H9 (cell line): ENCODE measurements at regions not wholly inside any gene's neighbourhood (a gene's known extent, or its start where the extent isn't known, plus 50 kb on each side); places are given as distances from the start of the nearest gene placed in this dataset.

ENCODE experiments used
- DNase-seq: peaks from one replicate; pipeline ENCODE4 v3.0.0-alpha.2; 2017
- H2AFZ ChIP-seq: one replicate; pipeline ENCODE4 v1.6.1; 2013; ENCODE audit warnings: mild to moderate bottlenecking, low read length, control low read depth, moderate library complexity
- H2AK5ac ChIP-seq: 2 replicates; pipeline ENCODE4 v1.6.1; 2013; ENCODE audit warnings: low read length, control low read depth, mixed read lengths; ENCODE audit not compliant: insufficient read length
- H2BK120ac ChIP-seq: one replicate; pipeline ENCODE4 v1.6.1; 2013; ENCODE audit warnings: low read depth, mild to moderate bottlenecking, low read length, control low read depth, inconsistent platforms; ENCODE audit not compliant: poor library complexity, severe bottlenecking
- H2BK12ac ChIP-seq: 2 replicates; pipeline ENCODE4 v1.6.1; 2013; ENCODE audit warnings: low read length, control low read depth, mixed read lengths, low read depth; ENCODE audit not compliant: insufficient read length
- H2BK15ac ChIP-seq: 2 replicates; pipeline ENCODE4 v1.6.1; 2013; ENCODE audit warnings: low read depth, low read length, control low read depth
- H2BK20ac ChIP-seq: one replicate; pipeline ENCODE4 v1.6.1; 2013; ENCODE audit warnings: low read depth, mild to moderate bottlenecking, low read length, control low read depth, inconsistent platforms; ENCODE audit not compliant: poor library complexity, severe bottlenecking
- H2BK5ac ChIP-seq: 2 replicates; pipeline ENCODE4 v1.6.1; 2013; ENCODE audit warnings: low read length, control low read depth, mixed read lengths; ENCODE audit not compliant: insufficient read length
- H3K14ac ChIP-seq: 2 replicates; pipeline ENCODE4 v1.6.1; 2013; ENCODE audit warnings: low read length, control low read depth; ENCODE audit not compliant: insufficient read depth
- H3K18ac ChIP-seq: 2 replicates; pipeline ENCODE4 v1.6.1; 2013; ENCODE audit warnings: low read depth, mild to moderate bottlenecking, mixed read lengths, low read length, control low read depth; ENCODE audit not compliant: insufficient read length
- H3K23ac ChIP-seq: 2 replicates; pipeline ENCODE4 v1.6.1; 2013; ENCODE audit warnings: low read length, control low read depth, mixed read lengths, low read depth; ENCODE audit not compliant: insufficient read length
- H3K23me2 ChIP-seq: 2 replicates; pipeline ENCODE4 v1.6.1; 2013; ENCODE audit warnings: low read depth, mild to moderate bottlenecking, mixed read lengths, low read length, control low read depth; ENCODE audit not compliant: insufficient read length, poor library complexity, severe bottlenecking
- H3K27ac ChIP-seq: 2 replicates; pipeline ENCODE4 v1.5.1; 2013; ENCODE audit warnings: low read length, control low read depth, mixed read lengths, low read depth; ENCODE audit not compliant: insufficient read length
- H3K27me3 ChIP-seq: 2 replicates; pipeline ENCODE4 v1.6.1; 2013; ENCODE audit warnings: low read length, control low read depth, inconsistent platforms; ENCODE audit not compliant: insufficient read depth
- H3K4ac ChIP-seq: 2 replicates; pipeline ENCODE4 v1.6.1; 2013; ENCODE audit warnings: low read depth, mild to moderate bottlenecking, control low read depth, inconsistent platforms, low read length, moderate library complexity
- H3K4me1 ChIP-seq: 2 replicates; pipeline ENCODE4 v1.6.1; 2013; ENCODE audit warnings: low read length, control low read depth, inconsistent platforms; ENCODE audit not compliant: insufficient read depth
- H3K4me2 ChIP-seq: 2 replicates; pipeline ENCODE4 v1.6.1; 2013; ENCODE audit warnings: low read length, control low read depth, mixed read lengths; ENCODE audit not compliant: insufficient read length, insufficient read depth
- H3K56ac ChIP-seq: 2 replicates; pipeline ENCODE4 v1.6.1; 2013; ENCODE audit warnings: low read depth, mild to moderate bottlenecking, mixed read lengths, low read length, control low read depth; ENCODE audit not compliant: insufficient read length
- H3K79me1 ChIP-seq: 2 replicates; pipeline ENCODE4 v1.6.1; 2013; ENCODE audit warnings: low read depth, mild to moderate bottlenecking, moderate library complexity, low read length, control low read depth, inconsistent platforms; ENCODE audit not compliant: insufficient read depth, poor library complexity, severe bottlenecking
- H3K79me2 ChIP-seq: 2 replicates; pipeline ENCODE4 v1.6.1; 2013; ENCODE audit warnings: low read length, control low read depth, inconsistent platforms; ENCODE audit not compliant: insufficient read depth
- H3K9ac ChIP-seq: 2 replicates; pipeline ENCODE4 v1.6.1; 2013; ENCODE audit warnings: low read length, control low read depth, mixed read lengths; ENCODE audit not compliant: insufficient read length; ENCODE audit errors: extremely low read depth
- H3K9me3 ChIP-seq: one replicate; pipeline ENCODE4 v1.6.1; 2013; ENCODE audit warnings: low read depth, low read length, inconsistent platforms; ENCODE audit not compliant: control insufficient read depth
- H3T11ph ChIP-seq: one replicate; pipeline ENCODE4 v1.6.1; 2013; ENCODE audit warnings: mild to moderate bottlenecking, low read length, control low read depth, inconsistent platforms
- H4K20me1 ChIP-seq: one replicate; pipeline ENCODE4 v1.6.1; 2013; ENCODE audit not compliant: control insufficient read depth, insufficient read length, insufficient read depth
- H4K5ac ChIP-seq: 2 replicates; pipeline ENCODE4 v1.6.1; 2013; ENCODE audit warnings: low read depth, mild to moderate bottlenecking, mixed read lengths, low read length, control low read depth; ENCODE audit not compliant: insufficient read length
- H4K8ac ChIP-seq: replicated peaks from 2 replicates; pipeline ENCODE4 v1.6.1; 2013; ENCODE audit warnings: low read length, control low read depth, mixed read lengths, low read depth; ENCODE audit not compliant: insufficient read length
- H4K91ac ChIP-seq: 2 replicates; pipeline ENCODE4 v1.6.1; 2013; ENCODE audit warnings: low read depth, mild to moderate bottlenecking, moderate library complexity, mixed read lengths, low read length, control low read depth; ENCODE audit not compliant: insufficient read length
- H3K27ac Mint-ChIP-seq, 3 experiments: 2 replicates in 2 of 3; 3 replicates in 1 of 3; pipeline ENCODE4 v1.8.0; 2020 to 2021; ENCODE audit warnings: mixed read lengths in 3 of 3, mild to moderate bottlenecking in 1 of 3, moderate library complexity in 1 of 3
- H3K27me3 Mint-ChIP-seq: 2 replicates; pipeline ENCODE4 v1.8.0; 2021; ENCODE audit warnings: low read depth, mild to moderate bottlenecking, moderate library complexity, mixed read lengths
- H3K36me3 Mint-ChIP-seq, 3 experiments: 2 replicates in 2 of 3; 3 replicates in 1 of 3; pipeline ENCODE4 v1.8.0; 2020 to 2021; ENCODE audit warnings: low read depth in 3 of 3, mixed read lengths in 3 of 3; ENCODE audit not compliant: insufficient read depth in 1 of 3
- H3K4me1 Mint-ChIP-seq, 2 experiments: 2 replicates each; pipeline ENCODE4 v1.8.0; 2020; ENCODE audit warnings: mixed read lengths in 2 of 2
- H3K4me3 Mint-ChIP-seq, 2 experiments: 2 replicates in 1 of 2; 3 replicates in 1 of 2; pipeline ENCODE4 v1.8.0; 2020 to 2021; ENCODE audit warnings: mild to moderate bottlenecking in 2 of 2, mixed read lengths in 2 of 2, moderate library complexity in 1 of 2
- H3K9me3 Mint-ChIP-seq, 2 experiments: 2 replicates in 1 of 2; 3 replicates in 1 of 2; pipeline ENCODE4 v1.8.0; 2020; ENCODE audit warnings: mild to moderate bottlenecking in 2 of 2, mixed read lengths in 2 of 2, moderate library complexity in 1 of 2
- CTCF ChIP-seq: fragments of 200-600 bp; sonication (generic); conservative IDR thresholded peaks from 3 replicates; pipeline ENCODE4 v1.8.0; 2021; ENCODE audit warnings: antibody characterized with exemption, mild to moderate bottlenecking
- WGBS: extraction: QIAGEN DNeasy Blood & Tissue Kit; methylation state at CpG from one replicate; pipeline ENCODE4 v1.1.7; 2013; ENCODE audit warnings: missing lambda C conversion rate, low lambda C conversion rate, mixed read lengths; ENCODE audit not compliant: insufficient read length; ENCODE audit errors: extremely low coverage; 5-methylcytosine and 5-hydroxymethylcytosine counted together

GRCh38 chr3:166752214-166752613 lies 627.9 kb downstream of the ZBBX start:
- Histone ChIP-seq H3K23ac (no peak overlapping the region), H3K23me2 (no peaks in the 10 kb centered on the region), H2AFZ (no peak overlapping the region), H2AK5ac (no peak overlapping the region), H3K14ac (no peak overlapping the region), H3K56ac (no peak overlapping the region), H4K91ac (no peak overlapping the region), H2BK20ac (no peak overlapping the region), H2BK12ac (no peak overlapping the region), H3K9me3 (no peaks in the 10 kb centered on the region), H3K27me3 (no peaks in the 10 kb centered on the region), H3K4me1 (no peaks in the 10 kb centered on the region), H4K20me1 (no peaks in the 10 kb centered on the region), H3K4me2 (no peak overlapping the region), H3K4ac (no peak overlapping the region), H2BK15ac (no peak overlapping the region), H4K5ac (no peak overlapping the region), H2BK5ac (no peak overlapping the region), H3K79me1 (no peaks in the 10 kb centered on the region), H3K9ac (no peak overlapping the region), H4K8ac (no peak overlapping the region), H3T11ph (no peak overlapping the region), H2BK120ac (no peak overlapping the region), H3K79me2 (no peaks in the 10 kb centered on the region), H3K27ac (no peak overlapping the region), H3K18ac (no peak overlapping the region)
- Mint-ChIP-seq H3K9me3 (peaks cover 14 to 19% of the 10 kb centered on the region in 2 experiments), H3K36me3 (peaks cover 2 to 13% (median 2%) of the 10 kb centered on the region in 3 experiments; a peak in 4 of 7 replicates), H3K27me3 (no peaks in the 10 kb centered on the region), H3K27ac (no peak overlapping the region), H3K4me3 (no peak overlapping the region), H3K4me1 (no peaks in the 10 kb centered on the region)
- no peak for TF ChIP-seq CTCF
- no CpG with 5 or more reads among the region's 2 CpGs for WGBS
- DNase-seq, result no peak
